KG1 (cell line): ENCODE measurements at regions not wholly inside any gene's neighbourhood (a gene's known extent, or its start where the extent isn't known, plus 50 kb on each side); places are given as distances from the start of the nearest gene placed in this dataset.

Source experiments
- DNase-seq: peaks from one replicate; lab custom pipeline; 2025; lab: John Stamatoyannopoulos, UW

DNA sequence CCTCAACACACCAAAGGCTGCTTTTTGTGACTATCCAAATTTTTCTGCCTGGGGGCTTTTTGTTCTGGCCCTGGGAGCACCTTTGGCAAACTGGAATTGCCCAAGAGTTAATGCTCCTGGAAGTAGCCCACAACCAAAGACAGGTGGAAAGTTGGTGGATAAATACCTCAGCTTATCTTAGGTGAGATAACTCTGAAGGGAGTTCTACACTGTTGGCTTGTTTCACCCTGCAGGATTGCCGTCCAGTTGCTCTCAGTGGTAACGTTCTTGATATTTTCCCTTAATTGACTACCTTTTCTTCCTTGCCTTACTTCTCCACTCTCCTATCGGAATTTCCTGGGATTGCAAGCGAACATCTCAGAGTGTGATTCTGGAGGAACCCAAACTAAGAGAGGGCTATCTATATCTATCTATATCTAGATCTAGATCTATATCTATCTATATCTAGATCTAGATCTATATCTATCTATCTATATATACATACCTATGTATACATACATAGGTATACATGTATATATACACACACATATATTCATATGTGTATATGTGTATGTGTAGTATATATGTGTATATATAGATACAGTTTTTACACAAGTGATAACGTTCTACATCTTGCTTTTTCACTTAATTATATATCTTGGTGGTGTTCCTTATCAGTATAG, 82.6 kb upstream of the DHX15 start:
- DNase-seq, result no peak

DNA sequence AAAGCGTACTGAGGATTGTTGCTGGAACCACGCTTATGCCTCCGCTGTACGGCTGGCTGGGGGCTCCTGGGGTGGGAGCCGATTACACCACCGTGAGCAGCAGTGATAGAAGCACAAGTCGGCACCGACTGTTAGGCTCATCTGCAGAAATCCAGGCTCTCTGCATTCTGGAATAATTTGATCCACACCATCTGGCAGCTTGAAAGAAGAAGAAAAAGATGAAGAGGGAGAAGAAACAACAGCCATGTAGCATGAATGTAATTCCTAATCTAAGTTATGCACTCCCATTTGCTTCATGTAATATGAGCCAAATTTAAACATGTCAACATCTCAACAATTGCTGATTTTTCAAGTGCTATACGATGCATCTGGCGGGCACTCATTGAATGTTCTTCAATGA, 84.6 kb upstream of the DHX15 start:
- no peak for DNase-seq

DNA sequence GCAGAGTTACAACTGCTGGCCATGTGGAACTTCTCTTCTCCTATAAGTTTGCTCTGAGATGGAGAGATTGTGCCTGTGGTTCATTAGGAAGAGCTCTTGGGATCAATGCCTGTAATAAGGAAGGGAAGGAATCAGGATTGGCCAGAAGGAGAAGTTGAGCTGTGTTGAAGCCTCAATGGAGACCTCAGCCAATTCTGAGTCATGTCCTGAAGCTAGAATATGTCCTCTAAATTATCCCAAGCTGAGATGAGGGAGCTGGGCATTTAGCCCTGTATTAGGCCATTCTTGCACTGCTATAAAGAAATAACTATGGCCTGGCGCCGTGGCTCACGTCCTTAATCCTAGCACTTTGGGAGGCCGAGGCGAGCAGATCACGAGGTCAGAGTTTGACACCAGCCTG, 85.4 kb upstream of the DHX15 start:
- no peak for DNase-seq

DNA sequence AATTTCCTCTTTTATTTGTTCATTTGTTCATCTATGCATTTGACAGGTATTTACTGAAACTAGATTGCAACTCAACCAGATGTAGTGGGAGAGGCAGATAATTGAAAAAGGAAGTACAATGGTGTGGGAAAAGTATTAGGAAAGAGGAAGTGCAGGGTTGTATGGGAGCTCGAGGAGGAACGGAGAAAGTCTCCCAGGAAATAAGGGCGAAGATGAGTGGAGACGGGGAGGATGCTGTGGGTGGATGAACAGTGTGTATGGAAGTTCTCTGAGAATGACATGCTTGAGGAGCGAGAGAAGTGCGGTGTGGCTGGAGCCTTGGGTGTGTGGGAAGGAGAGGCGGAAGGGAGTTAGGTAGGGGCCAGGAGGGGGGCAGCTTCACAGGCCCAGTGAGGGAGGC, 87.5 kb upstream of the DHX15 start:
- no peak for DNase-seq

DNA sequence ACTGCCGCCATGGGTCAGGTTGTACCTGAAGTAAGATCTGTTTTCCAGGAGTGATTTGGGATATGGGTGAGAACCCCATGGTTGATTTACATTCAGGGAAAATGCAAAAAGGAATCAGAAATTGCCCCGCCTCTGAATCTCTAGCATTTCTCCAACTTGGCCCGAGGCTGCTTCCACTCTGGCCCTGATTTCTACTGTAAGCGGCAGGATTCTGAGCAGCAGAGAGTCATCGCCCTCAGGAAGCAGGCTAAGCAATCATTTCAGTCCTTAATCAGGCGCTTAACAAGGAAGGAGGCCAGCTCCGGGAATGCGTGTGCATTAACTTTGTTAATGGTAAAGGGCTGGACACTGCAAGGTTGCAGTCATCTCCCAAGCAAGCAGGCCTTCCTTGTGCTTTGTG, 88.5 kb upstream of the DHX15 start:
- DNase-seq, result no peak

DNA sequence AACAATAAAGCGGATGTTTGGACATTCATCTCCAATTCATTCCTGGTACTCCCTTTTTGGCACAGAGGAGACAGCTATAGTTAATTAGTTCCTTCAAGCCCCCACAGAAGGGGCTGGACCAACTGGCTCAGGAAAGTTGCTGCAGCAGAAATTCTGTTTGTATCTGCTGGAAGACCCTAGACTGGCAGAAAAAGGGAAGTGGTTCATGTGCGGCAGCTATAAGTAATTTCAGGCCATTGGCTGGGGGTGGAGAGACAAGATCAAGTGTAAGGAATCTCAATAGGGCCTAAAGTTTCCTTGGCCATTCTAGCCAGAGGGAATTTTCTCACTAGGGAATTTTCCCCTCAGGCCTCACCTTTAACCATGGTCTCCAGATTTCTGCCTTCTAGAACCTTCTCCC, 89.9 kb upstream of the DHX15 start:
- peak; percentile 31 for DNase-seq

DNA sequence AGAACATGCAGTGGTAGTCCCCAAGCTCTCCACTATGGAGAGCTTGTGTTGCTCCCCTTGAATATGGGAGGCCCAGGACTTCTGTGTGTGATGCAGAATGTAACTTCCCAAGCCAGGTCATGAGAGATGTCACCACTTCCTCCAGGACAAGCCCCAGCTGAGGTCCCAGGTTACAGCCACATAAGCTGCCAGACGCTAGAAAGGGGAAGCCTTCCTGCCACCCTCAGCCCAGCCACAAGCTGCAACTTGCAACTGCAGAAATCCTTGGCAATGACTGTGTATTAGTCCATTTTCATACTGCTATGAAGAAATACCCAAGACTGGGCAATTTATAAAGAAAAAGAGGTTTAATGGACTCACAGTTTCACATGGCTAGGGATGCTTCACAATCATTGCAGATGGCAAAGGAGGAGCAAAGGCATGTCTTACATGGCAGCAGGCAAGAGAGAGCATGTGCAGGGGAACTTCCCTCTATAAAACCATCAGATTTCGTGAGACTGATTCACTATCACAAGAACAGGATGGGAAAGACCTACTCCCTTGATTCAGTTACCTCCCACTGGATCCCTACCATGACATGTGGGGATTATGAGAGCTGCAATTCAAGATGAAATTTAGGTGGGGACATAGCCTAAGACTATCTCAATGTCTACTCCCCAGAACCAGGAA, 91.5 kb upstream of the DHX15 start:
- DNase-seq, result peak; percentile 10

DNA sequence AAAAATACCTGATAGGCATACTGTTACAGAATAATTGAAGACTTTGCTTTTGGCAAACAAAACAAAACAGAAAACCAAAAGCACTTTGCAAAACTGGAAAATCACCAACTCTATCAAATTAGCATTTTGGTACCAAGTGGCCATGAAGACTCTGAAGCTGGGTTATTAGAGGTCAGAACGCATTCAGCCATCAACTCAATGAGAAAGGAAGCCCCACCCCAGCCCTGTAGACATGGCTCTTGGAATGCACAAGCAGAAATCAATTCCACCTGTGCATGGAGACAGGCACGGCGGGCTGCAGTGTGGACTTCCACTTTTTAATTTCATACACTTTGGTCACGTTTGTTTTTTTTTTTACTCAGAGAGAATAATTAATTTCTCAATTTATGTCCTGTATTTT, 93.6 kb upstream of the DHX15 start:
- DNase-seq, result no peak

DNA sequence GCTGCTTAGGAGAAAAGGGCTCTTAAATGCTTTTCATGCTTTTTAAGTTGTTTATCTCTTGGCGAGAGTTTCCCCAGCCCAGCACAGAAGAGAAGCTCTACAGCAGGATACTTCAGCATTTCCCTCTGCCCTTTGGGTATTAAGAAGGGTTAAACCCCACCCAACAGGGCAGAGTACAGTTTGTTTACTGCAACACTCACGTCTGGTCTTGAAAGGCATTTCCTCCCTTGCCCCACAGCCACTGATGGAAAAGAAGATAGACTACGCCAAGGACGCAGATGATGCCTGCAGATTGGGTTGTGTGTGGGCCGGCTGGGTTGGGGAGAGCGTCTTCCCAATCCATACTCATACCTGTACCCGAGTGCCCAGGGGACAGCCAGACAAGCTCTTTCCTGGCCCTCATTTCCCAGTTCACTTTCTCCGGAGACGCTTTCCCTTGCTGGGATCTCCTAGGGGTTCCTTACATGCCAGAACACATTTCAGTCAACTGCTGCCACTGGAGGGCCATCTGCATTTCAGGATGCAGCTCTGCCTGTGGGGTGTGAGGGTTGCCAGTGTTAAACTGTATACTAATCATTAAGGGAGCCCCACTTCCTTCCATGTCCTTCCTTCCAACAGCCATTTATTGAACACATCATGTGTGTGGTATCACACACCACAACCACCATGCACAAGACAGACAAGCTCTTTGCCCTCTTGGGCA, 96.5 kb upstream of the DHX15 start:
- DNase-seq, result no peak

DNA sequence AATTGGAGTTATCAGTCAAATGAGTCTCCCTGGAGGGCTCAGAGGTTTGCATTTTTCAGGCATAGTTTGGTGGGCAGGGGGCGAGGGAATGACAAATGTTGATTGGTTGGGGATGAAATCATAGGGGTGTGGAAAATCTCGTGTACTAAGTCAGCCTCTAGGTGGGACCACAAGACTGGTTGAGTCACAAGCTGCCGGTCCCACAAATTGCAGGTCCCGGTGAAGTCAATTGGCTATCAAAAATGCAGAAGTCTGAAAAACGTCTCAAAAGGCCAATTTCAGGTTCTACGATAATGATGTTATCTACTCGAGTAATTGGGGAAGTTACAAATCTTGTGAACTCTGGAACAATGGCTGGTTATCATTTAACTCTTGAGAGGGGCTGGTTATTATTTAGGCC, 98.8 kb upstream of the DHX15 start:
- DNase-seq, result no peak

DNA sequence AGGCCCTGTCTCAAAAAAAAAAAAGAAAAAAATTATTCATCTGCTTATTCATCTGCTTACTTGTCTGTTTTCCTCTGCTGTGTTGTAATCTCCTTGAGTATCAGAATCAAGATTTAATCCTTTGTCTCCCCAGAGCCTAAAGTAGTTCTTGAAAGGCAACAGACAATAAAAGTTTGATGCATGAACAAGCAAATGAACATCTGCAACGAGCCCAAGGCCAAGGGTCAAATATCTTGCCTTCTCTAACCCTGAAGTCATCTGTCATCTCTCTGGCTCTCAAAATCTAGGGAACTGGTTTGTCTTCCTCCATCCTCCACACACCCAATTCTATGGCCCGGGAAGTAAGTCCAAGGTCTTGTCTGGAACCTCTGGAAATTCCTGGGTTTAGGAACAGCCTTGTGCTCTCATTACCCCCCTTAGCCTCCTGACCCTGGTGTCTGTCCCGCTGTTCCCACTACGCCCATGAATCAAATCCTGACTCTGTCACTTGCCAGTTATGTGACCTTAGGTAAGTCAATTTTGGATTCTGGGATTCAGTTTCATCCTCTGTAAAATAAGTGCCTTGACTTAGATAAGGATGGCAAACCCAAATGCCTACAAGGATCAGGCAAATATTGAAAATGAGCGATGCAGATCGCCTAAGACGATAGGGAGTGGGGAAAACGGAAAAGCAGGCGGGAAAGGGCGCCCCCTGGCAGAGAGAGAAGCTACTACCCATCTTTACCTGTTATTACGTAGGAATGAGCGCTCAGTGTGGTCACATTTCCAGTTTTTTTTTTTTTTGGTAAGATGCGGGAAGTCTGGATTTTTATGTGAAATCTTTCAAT, 102.7 kb upstream of the DHX15 start:
- DNase-seq, result no peak

DNA sequence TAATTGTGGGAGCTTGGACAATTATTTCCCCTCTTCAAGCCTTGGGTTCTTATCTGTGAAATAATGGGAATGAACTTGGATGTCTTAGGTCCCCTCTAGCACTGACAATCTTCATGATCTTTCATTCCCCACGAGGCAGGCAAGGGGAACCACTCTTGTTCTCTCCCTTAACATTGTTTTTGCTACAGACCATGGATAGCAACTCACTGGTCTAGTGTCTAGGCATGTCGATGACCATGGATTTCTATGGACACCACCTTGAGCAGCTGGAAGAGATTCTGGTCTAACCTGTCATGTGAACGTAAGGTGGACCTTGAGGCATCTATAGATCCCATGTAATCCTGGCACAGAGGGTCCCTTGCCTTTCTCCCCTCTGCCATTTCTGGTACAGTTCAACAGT, 104.1 kb upstream of the DHX15 start:
- DNase-seq, result no peak

DNA sequence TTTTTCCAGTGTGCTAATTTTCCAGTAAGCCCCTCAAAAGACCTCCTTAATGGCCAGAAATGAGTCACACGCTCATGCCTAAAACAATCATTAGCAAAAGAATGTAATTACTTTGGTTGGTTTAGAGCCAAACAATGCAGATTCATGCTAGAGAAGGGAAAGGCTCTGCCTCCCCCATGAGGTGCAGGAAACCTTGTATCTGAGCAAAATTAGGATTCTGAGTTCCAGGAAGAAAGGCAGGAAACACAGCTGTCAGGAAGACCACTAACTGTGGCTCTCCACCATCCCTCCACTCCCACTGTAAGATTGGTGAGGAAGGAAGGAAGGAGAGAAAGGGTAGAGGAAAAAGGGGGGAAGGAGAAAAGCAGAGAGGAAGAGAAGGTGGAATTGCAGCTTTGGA, 104.9 kb upstream of the DHX15 start:
- DNase-seq, result no peak

DNA sequence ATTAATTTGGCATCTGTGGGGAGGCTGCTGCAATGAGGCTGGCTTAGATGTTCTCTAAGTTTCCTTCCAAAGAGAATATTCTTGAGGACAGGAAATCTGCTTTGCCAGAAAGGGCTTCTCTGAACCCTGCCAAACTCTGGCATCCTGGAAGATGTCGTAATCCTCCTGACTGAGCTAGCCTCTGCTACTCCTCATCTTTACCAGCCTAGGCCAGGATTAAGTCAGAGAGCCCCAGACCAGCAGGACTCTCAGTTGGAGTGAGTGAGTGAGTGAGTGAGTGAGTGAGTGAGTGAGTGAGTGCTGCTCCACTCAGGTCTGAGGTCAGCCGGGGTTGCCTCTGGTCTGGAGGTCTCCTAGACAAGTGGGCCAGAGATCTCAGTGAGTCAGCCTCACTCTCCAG, 104.9 kb upstream of the SOD3 start:
- peak; percentile 7 for DNase-seq

DNA sequence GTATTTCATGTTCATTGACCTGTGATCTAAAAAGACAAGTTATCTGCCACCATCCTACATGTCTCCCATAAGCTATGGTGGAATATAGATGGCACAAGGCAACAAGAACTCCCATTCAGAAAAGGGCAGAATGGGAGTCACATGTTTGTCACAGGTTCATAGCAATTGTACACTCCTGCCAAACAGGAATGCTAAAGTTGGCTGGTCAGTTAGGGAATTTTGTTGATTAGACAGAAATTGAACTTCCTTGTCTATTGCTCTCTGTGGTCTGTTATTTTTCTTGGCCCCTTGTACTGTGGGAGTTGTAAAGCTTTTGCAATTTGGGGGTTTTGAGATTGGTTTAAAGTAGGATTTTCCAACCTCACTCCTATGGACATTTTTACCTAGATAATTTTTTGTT, 101.7 kb upstream of the SOD3 start:
- no peak for DNase-seq

DNA sequence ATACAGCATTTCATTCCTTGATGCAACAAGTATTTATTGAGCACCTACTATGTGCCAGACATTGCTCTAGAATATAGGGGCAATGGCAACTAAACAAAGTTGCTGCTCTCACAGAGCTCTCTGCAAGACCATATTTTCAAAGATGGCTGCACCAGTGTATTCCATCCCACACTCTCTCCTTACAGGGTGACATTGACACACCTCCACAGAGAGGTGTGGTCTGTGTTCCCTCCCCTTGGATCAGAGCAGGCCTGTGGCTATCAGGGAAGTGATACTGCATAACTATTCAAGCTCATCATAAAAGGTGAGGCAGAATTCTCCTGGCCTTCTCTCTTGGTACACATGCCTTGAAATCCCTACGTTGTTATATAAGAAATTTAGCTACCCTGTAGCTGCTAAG, 95.3 kb upstream of the SOD3 start:
- no peak for DNase-seq

DNA sequence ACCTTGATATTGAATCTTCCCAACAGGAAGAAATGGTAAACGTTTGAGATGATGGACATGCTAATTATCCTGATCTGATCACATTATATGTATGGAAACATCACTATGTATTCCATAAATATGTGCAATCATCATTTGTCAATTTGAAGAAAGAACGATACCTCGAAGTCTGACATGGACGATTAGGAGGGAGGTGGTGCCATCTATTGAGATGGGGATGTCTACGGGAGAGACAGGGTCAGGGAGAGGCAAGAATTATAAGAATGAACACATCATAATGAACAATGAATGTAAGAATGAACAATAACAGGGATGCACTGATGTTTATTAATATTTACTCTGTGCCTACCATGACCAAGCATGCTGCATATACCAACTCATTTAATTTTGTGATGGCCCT, 93.7 kb upstream of the SOD3 start:
- no peak for DNase-seq

DNA sequence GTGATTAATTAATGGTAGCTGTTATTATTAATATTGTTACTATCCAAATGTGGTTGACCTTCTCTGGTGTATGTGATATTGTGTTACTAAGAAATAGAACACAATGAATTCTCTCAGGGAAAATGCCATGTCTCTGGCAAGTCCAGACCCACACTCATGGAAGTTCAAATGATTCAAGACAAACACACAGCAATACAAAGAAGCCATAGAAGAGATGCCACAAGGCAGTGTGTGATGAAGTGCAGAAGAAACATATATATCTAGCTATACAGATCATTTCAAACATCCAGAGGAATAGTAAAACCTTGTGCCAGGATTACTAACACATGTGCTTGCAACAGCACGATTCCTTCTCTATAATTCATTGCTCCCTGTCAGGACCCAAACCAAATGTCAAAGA, 93.1 kb upstream of the SOD3 start:
- no peak for DNase-seq

DNA sequence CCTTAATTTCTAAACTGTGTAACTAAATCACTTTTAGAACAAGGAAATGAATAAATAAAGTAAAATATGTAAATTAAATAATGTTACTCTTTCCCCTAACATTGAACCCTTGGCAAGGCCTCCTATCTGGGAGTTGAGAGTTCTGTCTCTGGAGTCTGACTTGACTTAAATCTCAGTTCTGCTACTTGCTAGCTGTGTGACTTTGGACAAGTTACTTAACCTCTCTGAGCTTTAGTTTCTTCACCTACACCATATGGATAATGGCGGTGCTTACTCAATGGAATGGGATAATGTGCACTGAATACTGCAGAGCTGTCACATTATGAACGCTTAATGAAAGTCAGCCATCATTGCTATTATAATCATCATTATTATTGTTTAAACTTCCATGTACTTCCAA, 92.1 kb upstream of the SOD3 start:
- DNase-seq, result no peak

DNA sequence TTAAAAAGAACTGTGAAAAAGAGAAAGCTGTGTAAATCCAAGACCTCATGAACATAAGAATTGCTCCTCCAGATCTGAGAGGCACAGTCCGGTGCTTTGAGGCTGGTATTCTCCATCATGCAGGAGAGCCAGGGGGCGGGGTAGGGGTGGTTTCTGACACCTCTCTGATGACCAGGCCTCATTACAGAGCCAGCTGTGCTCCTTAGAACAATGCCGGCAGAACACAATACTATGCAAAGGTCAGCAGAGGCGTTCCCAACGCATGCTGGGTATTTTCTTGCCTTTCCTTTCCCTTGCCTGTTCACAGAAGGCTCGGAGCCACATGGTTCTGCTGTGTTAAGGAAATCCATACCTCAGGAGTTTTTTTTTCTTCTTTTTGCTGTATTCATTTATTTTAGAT, 91.2 kb upstream of the SOD3 start:
- no peak for DNase-seq

DNA sequence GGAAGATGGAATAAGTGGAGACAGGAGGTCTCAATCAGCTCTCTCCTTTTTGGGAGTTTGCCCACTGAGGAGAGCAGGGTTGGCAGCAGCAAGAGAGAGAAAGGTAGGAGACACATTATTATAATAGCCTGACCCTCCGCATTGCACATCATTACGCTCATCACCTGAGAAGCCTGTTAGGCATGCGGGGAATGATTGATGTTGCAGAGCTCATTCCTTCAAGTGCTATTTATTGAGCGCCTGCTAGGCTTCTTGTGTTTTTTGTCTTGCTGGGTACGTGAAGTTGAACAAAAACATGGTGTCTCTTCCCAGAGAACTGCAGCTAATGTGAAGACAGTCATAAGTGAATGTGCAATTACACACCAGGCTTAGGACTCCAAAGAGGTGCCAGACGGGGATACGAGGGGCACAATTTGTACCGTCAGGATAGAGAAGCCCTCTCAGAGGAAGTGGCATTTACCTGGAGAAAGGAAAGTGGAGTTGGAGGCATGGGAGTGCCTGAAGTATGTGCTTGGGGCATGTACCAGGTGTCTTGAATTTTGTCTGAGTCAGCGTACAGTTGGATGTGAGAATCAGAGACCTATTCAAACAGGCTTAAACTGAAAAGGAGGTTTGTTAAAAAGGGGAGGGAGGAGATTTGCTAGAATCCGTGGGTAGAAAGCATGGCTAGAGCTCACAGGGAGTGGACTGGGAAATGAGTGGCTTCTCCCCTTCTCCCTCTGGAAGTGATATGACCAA, 90.2 kb upstream of the SOD3 start:
- DNase-seq, result no peak

DNA sequence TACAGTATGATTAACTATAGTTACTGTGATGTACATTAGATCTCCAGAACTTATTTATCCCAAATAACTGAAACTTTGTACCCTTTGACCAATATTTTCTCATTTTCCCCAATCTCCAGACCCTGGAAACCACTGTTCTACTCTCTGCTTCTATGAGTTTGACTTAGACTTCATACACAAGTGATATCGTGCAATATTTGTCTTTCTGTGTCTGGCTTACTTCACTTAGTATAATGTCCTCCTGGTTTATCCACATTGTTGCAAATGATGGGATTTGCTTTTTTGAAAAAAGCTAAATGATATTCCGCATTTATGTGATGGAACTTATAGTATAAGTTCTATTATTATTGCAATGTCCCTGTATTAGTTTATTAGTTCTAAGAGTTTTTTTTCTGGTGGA, 81.8 kb upstream of the SOD3 start:
- DNase-seq, result no peak
